Subcutaneous abdominal adipose tissue (tissue), 5 donors: ENCODE measurements at regions not wholly inside any gene's neighbourhood (a gene's known extent, or its start where the extent isn't known, plus 50 kb on each side); places are given as distances from the start of the nearest gene placed in this dataset.
"Not testable (repeated sequence)": the region's sequence is repeated elsewhere in the genome, so short reads cannot be mapped to it uniquely, and the experiment has no call there.

Experiments used
- H3K27ac ChIP-seq: one replicate; pipeline ENCODE4 v1.7.0; 2013; ENCODE audit warnings: low read depth, mild to moderate bottlenecking, inconsistent platforms, low read length, moderate library complexity
- H3K27me3 ChIP-seq, 5 donors: one replicate each; pipeline ENCODE4 v1.7.0; 2013; ENCODE audit warnings: low read length in 5 of 5, inconsistent platforms in 1 of 5; ENCODE audit not compliant: control insufficient read depth in 5 of 5, insufficient read depth in 4 of 5
- H3K36me3 ChIP-seq, 5 donors: one replicate each; pipeline ENCODE4 v1.7.0; 2013; ENCODE audit warnings: low read length in 5 of 5; ENCODE audit not compliant: control insufficient read depth in 5 of 5, insufficient read depth in 5 of 5
- H3K4me1 ChIP-seq, 5 donors: one replicate each; pipeline ENCODE4 v1.7.0; 2013; ENCODE audit warnings: low read length in 5 of 5, mild to moderate bottlenecking in 3 of 5, moderate library complexity in 1 of 5; ENCODE audit not compliant: control insufficient read depth in 5 of 5, insufficient read depth in 5 of 5
- H3K4me3 ChIP-seq, 5 donors: one replicate each; pipeline ENCODE4 v1.7.0; 2013; ENCODE audit warnings: low read length in 5 of 5, low read depth in 1 of 5
- H3K9ac ChIP-seq, 5 donors: one replicate each; pipeline ENCODE4 v1.7.0; 2013; ENCODE audit warnings: low read length in 5 of 5, mild to moderate bottlenecking in 4 of 5, moderate library complexity in 3 of 5
- H3K9me3 ChIP-seq, 5 donors: one replicate each; pipeline ENCODE4 v1.7.0; 2013; ENCODE audit warnings: low read length in 5 of 5; ENCODE audit not compliant: control insufficient read depth in 5 of 5
- donor health status: healthy.
- donor health status: healthy.
- donor health status: healthy.
- donor health status: healthy.
- donor health status: healthy.

GRCh38 chr4:3597896-3598505 is 65.8 kb upstream of the LRPAP1 start:
- peaks cover 0 to 10% (median 6%) of the 10 kb centered on the region in 5 donors for H3K9me3 ChIP-seq

GRCh38 chr4:3596957-3597733 is 64.9 kb upstream of the LRPAP1 start:
- H3K9me3 ChIP-seq, H3K36me3 ChIP-seq, H3K4me1 ChIP-seq, H3K27me3 ChIP-seq, H3K4me3 ChIP-seq, H3K27ac ChIP-seq, H3K9ac ChIP-seq: not testable (repeated sequence)

More at GRCh38 chr4:3597896-3598505, 65.8 kb upstream of the LRPAP1 start:
- H3K27ac ChIP-seq, H3K9ac ChIP-seq, H3K4me3 ChIP-seq, H3K27me3 ChIP-seq, H3K4me1 ChIP-seq, H3K36me3 ChIP-seq: not testable (repeated sequence)

- H3K4me3 ChIP-seq, H3K36me3 ChIP-seq, H3K9me3 ChIP-seq, H3K27ac ChIP-seq, H3K9ac ChIP-seq, H3K4me1 ChIP-seq, H3K27me3 ChIP-seq: not testable (repeated sequence)
Measured at GRCh38 chr4:3595627-3596291, 63.5 kb upstream of the LRPAP1 start.

GRCh38 chr4:3594751-3595150 is 62.5 kb upstream of the LRPAP1 start:
- H3K9me3 ChIP-seq, H3K9ac ChIP-seq, H3K4me1 ChIP-seq, H3K27me3 ChIP-seq, H3K36me3 ChIP-seq, H3K27ac ChIP-seq, H3K4me3 ChIP-seq: not testable (repeated sequence)

- H3K4me1 ChIP-seq, H3K9me3 ChIP-seq, H3K27me3 ChIP-seq, H3K27ac ChIP-seq, H3K9ac ChIP-seq, H3K4me3 ChIP-seq, H3K36me3 ChIP-seq: not testable (repeated sequence)
Measured at GRCh38 chr4:3589946-3590924, 58.0 kb upstream of the LRPAP1 start.

GRCh38 chr4:3589379-3589778 is 57.2 kb upstream of the LRPAP1 start:
- H3K9me3 ChIP-seq, H3K4me1 ChIP-seq, H3K27ac ChIP-seq, H3K9ac ChIP-seq, H3K36me3 ChIP-seq, H3K4me3 ChIP-seq, H3K27me3 ChIP-seq: not testable (repeated sequence)

GRCh38 chr4:3588517-3589194 is 56.4 kb upstream of the LRPAP1 start:
- not testable (repeated sequence) for H3K9me3 ChIP-seq, H3K9ac ChIP-seq, H3K27ac ChIP-seq, H3K36me3 ChIP-seq, H3K27me3 ChIP-seq, H3K4me3 ChIP-seq, H3K4me1 ChIP-seq

GRCh38 chr4:3586596-3586995 is 54.4 kb upstream of the LRPAP1 start:
- H3K36me3 ChIP-seq, H3K27me3 ChIP-seq, H3K9me3 ChIP-seq, H3K4me3 ChIP-seq, H3K9ac ChIP-seq, H3K4me1 ChIP-seq, H3K27ac ChIP-seq: not testable (repeated sequence)

GRCh38 chr4:3585567-3585966 is 53.3 kb upstream of the LRPAP1 start:
- H3K27ac ChIP-seq, H3K4me3 ChIP-seq, H3K9me3 ChIP-seq, H3K9ac ChIP-seq, H3K27me3 ChIP-seq, H3K36me3 ChIP-seq, H3K4me1 ChIP-seq: not testable (repeated sequence)
